BE2C (cell line): ENCODE measurements at regions not wholly inside any gene's neighbourhood (a gene's known extent, or its start where the extent isn't known, plus 50 kb on each side); places are given as distances from the start of the nearest gene placed in this dataset.

Source experiments
- DNase-seq: peaks from one replicate; pipeline ENCODE4 v3.0.0-alpha.2; 2020
- H3K27me3 ChIP-seq: fragments of 250-450 bp; sonication (Bioruptor Pico); 2 replicates; pipeline ENCODE4 v1.5.1; 2020; ENCODE audit warnings: mild to moderate bottlenecking
- H3K36me3 ChIP-seq: fragments of 250-450 bp; sonication (Bioruptor Pico); 2 replicates; pipeline ENCODE4 v1.5.1; 2020; ENCODE audit warnings: mild to moderate bottlenecking
- H3K4me1 ChIP-seq: fragments of 250-450 bp; sonication (Bioruptor Pico); 2 replicates; pipeline ENCODE4 v1.5.1; 2020
- H3K4me3 ChIP-seq: 2 replicates; pipeline ENCODE4 v1.5.1; 2011; ENCODE audit warnings: low read depth, low read length
- H3K9me3 ChIP-seq: fragments of 250-450 bp; sonication (Bioruptor Pico); 2 replicates; pipeline ENCODE4 v1.5.1; 2020
- CTCF ChIP-seq: IDR thresholded peaks from 2 replicates; pipeline ENCODE4 v1.5.1; 2012; ENCODE audit warnings: mild to moderate bottlenecking, low read depth, low read length

GRCh38 chr10:113298616-113299015 lies 254.2 kb upstream of the HABP2 start:
- Histone ChIP-seq H3K4me1 (no peaks in the 10 kb centered on the region), H3K4me3 (no peak overlapping the region), H3K36me3 (no peaks in the 10 kb centered on the region), H3K9me3 (no peaks in the 10 kb centered on the region), H3K27me3 (no peaks in the 10 kb centered on the region)
- no peak for TF ChIP-seq CTCF
- no peak for DNase-seq

GRCh38 chr10:113300201-113300600 lies 252.7 kb upstream of the HABP2 start:
- DNase-seq, result no peak
- Histone ChIP-seq H3K9me3 (no peaks in the 10 kb centered on the region), H3K36me3 (no peaks in the 10 kb centered on the region), H3K4me1 (no peaks in the 10 kb centered on the region), H3K4me3 (no peak overlapping the region), H3K27me3 (no peaks in the 10 kb centered on the region)
- TF ChIP-seq CTCF, result no peak

- no peak for DNase-seq
- no peak overlapping the region for H3K4me3 ChIP-seq
- no peaks in the 10 kb centered on the region for H3K9me3 ChIP-seq
- no peaks in the 10 kb centered on the region for H3K4me1 ChIP-seq
- no peaks in the 10 kb centered on the region for H3K27me3 ChIP-seq
- no peak for TF ChIP-seq CTCF
- H3K36me3 ChIP-seq, result no peaks in the 10 kb centered on the region
Measured at GRCh38 chr10:113300617-113301016, 252.2 kb upstream of the HABP2 start.

- Histone ChIP-seq H3K4me3 (no peak overlapping the region), H3K27me3 (no peaks in the 10 kb centered on the region), H3K36me3 (no peaks in the 10 kb centered on the region), H3K4me1 (no peaks in the 10 kb centered on the region), H3K9me3 (no peaks in the 10 kb centered on the region)
- DNase-seq, result peak; percentile 20
- peak; percentile 23; the same call in 1 of the 2 replicates for TF ChIP-seq CTCF
Measured at GRCh38 chr10:113301342-113301984, 251.4 kb upstream of the HABP2 start.

- no peak for DNase-seq
- Histone ChIP-seq H3K4me1 (no peaks in the 10 kb centered on the region), H3K27me3 (no peaks in the 10 kb centered on the region), H3K4me3 (no peak overlapping the region), H3K36me3 (no peaks in the 10 kb centered on the region), H3K9me3 (no peaks in the 10 kb centered on the region)
- TF ChIP-seq CTCF, result no peak
Measured at GRCh38 chr10:113302062-113302461, 250.8 kb upstream of the HABP2 start.

GRCh38 chr10:113303544-113304146 lies 249.2 kb upstream of the HABP2 start:
- H3K9me3 ChIP-seq, result no peaks in the 10 kb centered on the region
- H3K36me3 ChIP-seq, result no peaks in the 10 kb centered on the region
- no peaks in the 10 kb centered on the region for H3K4me1 ChIP-seq
- no peak overlapping the region for H3K4me3 ChIP-seq
- H3K27me3 ChIP-seq, result no peaks in the 10 kb centered on the region
- no peak for DNase-seq
- TF ChIP-seq CTCF, result no peak
